NCI-H524 treated with DMSO at 0.1 percent for 48 hours (cell line): ENCODE measurements at regions not wholly inside any gene's neighbourhood (a gene's known extent, or its start where the extent isn't known, plus 50 kb on each side); places are given as distances from the start of the nearest gene placed in this dataset.

Experiments
- DNase-seq: peaks from one replicate; lab custom pipeline; 2025; lab: John Stamatoyannopoulos, UW

GRCh38 chr11:119520400-119520799 lies 97.4 kb upstream of the THY1 start:
- DNase-seq: no peak

GRCh38 chr11:119519796-119520195 lies 96.8 kb upstream of the THY1 start:
- no peak for DNase-seq

- no peak for DNase-seq
Observed at GRCh38 chr11:119518746-119519730, 96.1 kb upstream of the THY1 start.

- DNase-seq: no peak
Observed at GRCh38 chr11:119515771-119516400, 92.9 kb upstream of the THY1 start.

DNA sequence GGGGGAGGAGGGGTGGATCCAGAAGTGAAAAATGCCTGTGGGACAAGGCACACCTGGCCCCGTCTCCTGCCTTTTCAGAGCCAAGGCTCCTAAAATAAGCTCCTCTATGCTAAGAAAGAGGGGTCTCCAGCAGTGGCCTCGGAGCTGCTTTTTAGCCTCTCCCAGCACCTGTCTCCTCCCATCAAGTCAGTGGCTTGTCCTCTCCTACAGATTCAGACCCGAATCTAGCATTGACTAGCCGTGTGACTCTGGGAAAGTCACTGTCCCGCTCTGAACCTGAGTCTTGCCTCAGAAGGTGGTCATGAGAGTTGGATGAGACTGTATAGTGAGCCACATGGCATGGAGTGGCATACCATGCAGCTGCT lies 90.8 kb upstream of the THY1 start:
- no peak for DNase-seq

DNA sequence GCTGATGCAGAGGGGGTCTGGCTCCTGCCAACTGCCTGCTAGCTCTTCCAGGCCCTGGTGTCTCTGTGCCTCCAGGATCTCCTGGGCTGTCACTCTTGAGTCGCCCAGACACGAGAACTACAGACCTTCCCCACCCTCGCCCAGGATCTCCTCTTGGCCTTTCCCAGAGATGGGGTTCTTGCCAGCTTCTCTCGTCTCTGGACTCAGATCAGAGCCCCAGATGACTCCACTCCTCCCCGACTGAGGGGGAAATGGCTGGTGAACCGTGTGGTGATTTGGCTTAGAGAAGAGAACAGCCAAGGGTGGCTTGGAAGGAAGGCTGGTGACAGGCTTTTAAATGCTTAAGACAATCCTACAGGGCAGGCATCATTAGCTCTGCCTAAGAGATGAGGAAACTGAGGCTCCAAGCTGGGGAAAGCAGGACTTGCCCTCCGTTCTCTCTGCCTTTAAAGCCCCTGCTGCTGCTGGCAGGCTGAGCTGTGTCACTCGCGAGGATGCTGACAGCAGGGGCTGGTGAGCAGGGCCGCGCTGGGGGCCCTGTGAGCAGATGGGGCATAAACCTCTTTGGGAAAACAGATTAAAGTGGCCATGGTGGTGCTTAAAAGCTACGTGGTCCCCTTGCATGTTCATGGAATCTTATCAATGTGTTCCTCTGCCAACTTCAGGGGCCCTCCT lies 90.3 kb upstream of the THY1 start:
- peak; percentile 63 for DNase-seq

DNA sequence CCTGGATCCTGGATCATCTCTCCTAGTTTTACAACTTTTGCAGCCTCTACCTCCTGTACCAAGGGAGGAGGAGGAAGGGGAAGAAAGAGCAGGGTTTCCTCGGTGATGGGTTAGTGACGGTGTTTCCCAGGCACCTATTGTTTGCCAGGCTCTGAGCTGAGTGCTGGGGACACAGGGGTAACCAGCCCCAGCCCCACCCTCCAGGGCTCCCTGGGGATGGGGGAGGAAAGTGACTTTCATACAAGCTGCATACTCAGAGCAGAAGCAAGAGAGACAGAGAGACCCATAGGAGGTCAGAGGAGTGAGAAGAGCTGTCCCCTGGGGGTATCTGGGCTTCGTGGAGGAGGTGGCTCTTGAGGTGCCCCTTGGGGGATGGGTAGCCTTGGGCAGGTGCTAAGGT lies 89.4 kb upstream of the THY1 start:
- DNase-seq: no peak

GRCh38 chr11:119511614-119512306 lies 88.8 kb upstream of the THY1 start:
- DNase-seq: no peak

DNA sequence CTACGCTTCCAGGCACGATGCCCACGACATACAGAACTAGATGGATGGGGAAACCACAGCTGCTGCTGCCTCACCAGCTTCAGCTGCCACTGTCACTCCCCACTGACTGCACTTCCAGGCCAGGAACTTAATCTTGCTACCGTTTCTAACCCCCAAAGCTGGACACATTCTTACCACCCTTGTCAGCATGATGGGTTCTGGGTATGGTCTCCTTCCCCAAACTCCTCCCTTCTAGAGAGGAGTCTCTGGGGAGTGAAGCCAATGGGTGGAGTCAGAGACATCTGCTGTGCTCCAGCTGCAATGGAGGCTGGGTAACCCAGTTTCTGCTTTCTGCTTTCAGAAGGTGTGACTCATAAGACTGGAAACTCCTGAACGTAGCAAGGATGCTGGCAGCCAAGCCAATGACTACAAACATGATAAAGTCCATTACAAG lies 87.0 kb upstream of the THY1 start:
- no peak for DNase-seq

GRCh38 chr11:119509282-119509841 lies 86.4 kb upstream of the THY1 start:
- no peak for DNase-seq

DNA sequence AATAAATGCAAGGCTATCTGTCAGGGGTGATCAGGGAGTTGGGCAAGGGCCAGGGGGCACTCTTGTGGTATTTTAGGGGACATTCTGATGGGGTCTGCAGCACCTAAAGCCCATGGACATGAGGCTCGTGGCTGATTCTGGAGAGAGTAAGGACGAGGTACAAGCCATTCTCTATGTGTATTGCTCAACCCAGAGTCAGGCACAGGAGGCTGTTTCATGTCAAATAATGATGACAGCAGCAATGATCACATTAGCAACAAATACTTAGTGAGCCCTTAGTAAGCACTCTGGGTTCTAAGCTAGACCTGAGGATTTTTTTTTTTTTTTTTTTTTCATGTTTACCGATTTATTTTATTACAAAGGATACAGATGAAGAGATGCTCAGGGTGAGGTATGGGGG lies 83.5 kb upstream of the THY1 start:
- no peak for DNase-seq

DNA sequence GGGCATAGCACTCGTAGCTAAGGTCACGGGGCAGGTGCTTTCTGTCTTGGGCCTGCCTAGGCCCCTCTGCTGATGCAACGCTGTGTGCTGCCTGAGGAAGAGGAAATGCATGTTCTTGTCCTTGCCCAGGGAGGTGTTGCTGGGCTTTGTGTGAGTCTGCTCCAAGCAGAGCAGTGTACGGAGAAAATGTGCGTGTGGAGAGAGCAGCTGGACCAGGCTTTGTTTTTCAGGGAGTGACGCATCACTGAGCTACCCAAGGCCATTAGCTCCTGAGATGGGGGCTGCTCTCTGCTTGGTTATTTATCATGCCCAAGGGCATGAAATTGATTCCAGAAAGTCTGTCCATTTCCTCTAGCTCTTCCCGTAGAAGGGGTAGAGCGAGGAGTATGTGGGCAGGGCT lies 82.9 kb upstream of the THY1 start:
- no peak for DNase-seq

DNA sequence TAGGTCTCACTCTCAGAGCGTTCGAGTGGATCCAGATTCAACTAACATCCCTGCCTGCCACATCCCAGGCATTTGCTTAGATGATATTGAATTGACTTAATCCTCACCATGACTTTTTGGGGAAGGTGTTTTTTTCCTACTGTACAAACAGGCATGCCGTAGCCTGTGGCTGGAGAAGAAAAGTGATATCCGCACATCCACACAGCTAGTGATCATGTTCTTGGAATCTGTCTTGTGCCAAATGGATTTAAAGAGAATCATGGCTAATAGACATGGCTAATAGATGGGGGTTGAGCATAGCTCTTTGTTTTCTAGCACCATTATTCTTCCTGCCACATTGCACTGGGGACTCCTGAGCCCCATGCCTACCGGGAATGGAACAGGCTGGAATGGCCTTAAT lies 82.1 kb upstream of the THY1 start:
- DNase-seq: no peak

- DNase-seq: no peak
Observed at GRCh38 chr11:119504371-119504770, 81.4 kb upstream of the THY1 start.

DNA sequence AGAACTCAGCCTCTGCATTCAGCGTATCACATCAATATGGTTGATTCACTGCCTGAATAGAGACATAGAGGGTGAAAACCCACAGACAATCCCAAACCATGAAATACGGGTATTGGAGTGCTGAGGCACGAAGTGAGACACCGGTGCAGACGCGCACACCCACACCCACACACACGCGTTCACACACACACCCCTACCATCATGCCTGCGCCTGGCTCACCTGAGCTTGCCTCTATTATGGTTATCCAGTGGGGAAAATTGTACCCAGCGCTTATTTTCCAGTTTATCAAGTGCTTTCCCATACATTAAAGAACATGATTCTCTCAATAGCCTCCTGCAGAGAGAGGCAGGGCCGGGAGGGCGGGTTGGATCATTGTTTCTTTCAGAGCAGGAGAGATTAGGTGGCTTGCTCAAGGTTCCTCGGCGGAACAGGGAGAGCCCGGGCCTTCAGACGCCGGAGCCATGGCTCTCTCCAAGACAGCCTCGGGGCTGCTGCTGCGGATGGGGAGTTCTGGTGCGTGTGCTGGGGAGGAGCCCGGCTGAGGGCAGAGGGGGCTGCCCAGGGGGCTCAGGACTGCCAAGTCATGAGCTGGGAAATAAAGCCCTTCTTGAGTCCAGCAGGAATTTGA lies 78.9 kb upstream of the THY1 start:
- DNase-seq: no peak

DNA sequence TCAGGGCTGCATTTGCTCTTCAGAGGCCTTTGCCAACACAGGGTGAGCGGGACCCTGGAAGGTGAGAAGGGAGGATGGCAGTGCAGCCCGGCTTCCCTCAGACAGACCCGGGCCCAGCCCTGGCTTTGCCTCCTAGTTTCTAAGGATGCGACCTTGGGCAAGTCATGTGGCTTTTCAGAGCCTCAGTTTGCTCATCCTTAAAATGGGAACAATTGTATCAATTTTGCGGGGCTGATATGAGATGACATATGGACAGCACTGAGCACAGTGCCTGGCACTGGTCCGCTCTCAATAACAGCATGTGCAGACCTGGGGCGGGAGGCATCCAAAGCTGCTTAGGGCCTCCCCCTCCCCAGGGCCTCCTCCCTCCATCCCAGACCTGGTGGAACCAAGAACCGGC lies 74.7 kb upstream of the THY1 start:
- no peak for DNase-seq

DNA sequence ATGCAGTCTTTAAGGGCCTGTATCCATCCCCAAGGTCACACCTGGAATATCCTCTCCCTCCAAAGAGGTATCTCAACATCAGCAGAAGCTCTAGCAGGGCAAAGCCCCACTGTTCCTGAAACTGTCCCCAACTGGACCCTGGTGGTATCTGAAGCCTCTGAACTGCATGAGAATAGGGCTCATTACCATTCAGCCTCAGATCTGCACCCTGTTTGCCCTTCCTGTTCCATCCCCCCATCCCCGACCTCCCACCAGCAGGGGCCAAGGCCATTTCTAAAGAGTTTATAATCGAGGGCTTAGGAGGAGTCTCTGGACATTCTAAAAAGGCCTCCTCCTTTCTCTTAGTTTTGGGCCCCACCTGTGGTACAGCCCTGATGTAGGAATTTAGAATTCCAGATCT lies 74.0 kb upstream of the THY1 start:
- DNase-seq: no peak

DNA sequence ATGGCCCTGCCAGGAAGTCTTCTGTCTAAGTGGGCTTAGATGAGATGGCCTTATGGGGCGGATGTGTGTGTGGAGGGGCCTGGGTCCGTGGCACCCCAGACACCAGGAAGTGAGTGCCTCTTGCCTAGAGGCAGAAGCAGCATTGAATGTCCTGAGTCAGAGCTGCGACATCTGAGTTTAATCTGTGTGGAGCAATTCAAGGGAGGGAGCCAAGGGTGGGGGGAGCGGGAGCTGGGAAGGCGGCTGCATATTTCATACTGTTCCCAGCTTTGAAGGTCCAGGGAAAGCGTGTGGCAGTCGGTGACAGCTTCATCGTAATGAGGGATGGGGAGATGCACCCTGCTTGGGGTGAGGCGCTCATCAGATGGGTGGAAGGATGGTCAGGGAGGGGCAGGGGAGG lies 73.5 kb upstream of the THY1 start:
- no peak for DNase-seq

DNA sequence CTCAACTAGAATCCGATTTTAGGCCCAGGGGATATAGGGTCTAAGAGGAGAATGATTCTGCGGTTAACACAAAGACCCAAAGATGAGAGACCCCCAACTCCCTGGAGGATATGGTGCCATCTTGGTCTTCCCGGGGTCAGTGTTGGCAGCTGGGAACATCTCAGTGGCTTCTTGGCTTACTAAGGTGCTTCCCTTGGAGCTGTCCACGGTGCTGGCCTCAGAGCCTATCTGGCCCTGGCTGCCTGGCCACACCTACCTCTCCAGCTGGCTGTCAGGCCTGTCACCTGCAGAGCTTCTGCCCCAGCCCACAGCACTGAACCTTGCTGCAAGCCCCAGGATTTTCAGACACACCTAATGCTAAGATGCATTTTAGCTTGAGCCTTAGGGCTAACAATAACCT lies 70.7 kb upstream of the THY1 start:
- no peak for DNase-seq

DNA sequence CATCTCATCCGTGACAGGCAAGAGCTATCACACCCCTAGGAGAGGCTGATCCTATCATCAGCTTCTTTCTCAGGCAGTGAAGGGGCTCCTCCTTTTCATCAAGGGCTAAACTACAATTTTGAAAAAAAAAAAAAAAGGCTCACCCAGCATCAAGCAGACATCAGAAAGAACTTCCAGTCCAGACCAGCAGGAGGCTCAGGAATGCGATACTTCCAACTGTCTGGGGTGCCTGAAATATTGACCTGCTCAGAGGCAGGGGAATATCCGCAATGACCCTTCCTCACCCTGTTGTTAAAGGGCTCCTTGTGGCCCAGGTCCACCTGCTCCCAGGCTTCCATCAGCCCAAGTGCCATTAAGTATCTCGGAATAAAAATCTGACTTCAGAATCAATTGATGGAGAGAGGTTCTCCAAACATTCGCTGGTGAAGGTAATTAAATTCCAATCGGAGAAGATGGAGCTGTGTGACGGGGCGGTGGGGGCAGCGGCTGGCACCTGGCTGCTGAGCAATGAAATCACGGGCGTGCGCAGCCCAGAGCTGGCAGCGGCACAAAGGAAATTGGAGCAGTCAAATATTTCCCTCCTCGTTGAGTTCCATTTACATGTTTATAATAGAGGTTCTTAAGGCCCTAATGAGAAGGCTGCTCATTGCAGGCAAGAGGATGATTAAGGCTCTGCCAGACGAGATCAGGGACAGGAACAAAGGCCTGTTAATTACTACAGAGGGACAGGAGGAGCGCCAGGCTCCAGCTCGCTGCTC lies 69.0 kb upstream of the THY1 start:
- DNase-seq: no peak
